Ovary (tissue), 7 donors: ENCODE measurements at regions not wholly inside any gene's neighbourhood (a gene's known extent, or its start where the extent isn't known, plus 50 kb on each side); places are given as distances from the start of the nearest gene placed in this dataset.

ENCODE experiments used
- DNase-seq, 5 donors: peaks; one replicate each; pipeline ENCODE4 v3.0.0-alpha.2; 2019 to 2020
- H3K27ac ChIP-seq, 2 donors: fragments of 200-600 bp; one replicate each; pipeline versions ENCODE4 v1.5.1 to v1.8.0; 2019 to 2022
- H3K27me3 ChIP-seq: fragments of 200-600 bp; one replicate; pipeline ENCODE4 v1.8.0; 2022
- H3K36me3 ChIP-seq: fragments of 200-600 bp; sonication (generic); one replicate; pipeline ENCODE4 v1.5.1; 2019
- H3K4me1 ChIP-seq: one replicate; pipeline ENCODE4 v1.8.1; 2013; ENCODE audit warnings: mild to moderate bottlenecking, moderate library complexity; ENCODE audit not compliant: insufficient read depth
- H3K4me3 ChIP-seq: fragments of 200-600 bp; sonication (generic); one replicate; pipeline ENCODE4 v1.5.1; 2017
- H3K9me3 ChIP-seq, 2 donors: fragments of 200-600 bp in 1 of 2; sonication (generic) in 1 of 2; one replicate each; pipeline versions ENCODE4 v1.5.1 to v1.8.1; 2013 to 2019; ENCODE audit warnings: mild to moderate bottlenecking in 1 of 2, moderate library complexity in 1 of 2
- CTCF ChIP-seq, 3 donors: fragments of 450-650 bp in 2 of 3; fragments of 200-600 bp in 1 of 3; IDR thresholded peaks; one replicate each; pipeline versions ENCODE4 v1.5.1 to v1.8.0; 2016 to 2022; ENCODE audit warnings: antibody characterized with exemption in 3 of 3, mild to moderate bottlenecking in 1 of 3
- EP300 ChIP-seq: sonication (generic); formaldehyde crosslinking; IDR thresholded peaks from one replicate; pipeline ENCODE4 v1.6.1; 2017; ENCODE audit warnings: antibody characterized with exemption
- POLR2A ChIP-seq: fragments of 450-650 bp; IDR thresholded peaks from one replicate; pipeline ENCODE4 v1.6.1; 2017; ENCODE audit warnings: antibody characterized with exemption, mild to moderate bottlenecking, moderate library complexity
- WGBS, 3 donors: extraction: QIAGEN DNeasy Blood & Tissue Kit in 1 of 3; methylation state at CpG; one replicate each; pipeline versions ENCODE4 v1.1.5 to v1.1.7; 2013 to 2017; 5-methylcytosine and 5-hydroxymethylcytosine counted together
- intact Hi-C, 4 donors: fragments of 100-400 bp; cut with DNase I; formaldehyde crosslinking; loops; one replicate each; pipeline versions ENCODE4 v1.11.0 to v1.15.1; 2022 to 2023
- donor health status: DM: no; HTN: no; CAD: no; lungs with moderate emphysema.
- donor health status: DM: no; HTN: no; CAD: no.
- donor health status: Bipolar disorder and iron deficiency.
- donor health status: DM: no; HTN: no; CAD: no.
- donor health status: DM: yes; HTN: yes; CAD: no.

GRCh38 chr7:136555933-136556332, 312.5 kb upstream of the CHRM2 start:
- H3K27me3 ChIP-seq = no peaks in the 10 kb centered on the region
- H3K4me1 ChIP-seq = no peaks in the 10 kb centered on the region
- H3K27ac ChIP-seq = no peak overlapping the region
- TF ChIP-seq CTCF (IDR thresholded peaks at IDR 0.05) (no peak), EP300 (no peak), POLR2A (no peak)
- no peak overlapping the region for H3K4me3 ChIP-seq
- intact Hi-C loops = no loop called here
- no peaks in the 10 kb centered on the region for H3K36me3 ChIP-seq
- no peaks in the 10 kb centered on the region for H3K9me3 ChIP-seq
- 56 to 66% (median 66%) methylated on average over 5 of the region's 5 CpGs for WGBS, 3 donors
- no peak for DNase-seq

GRCh38 chr7:136551618-136552017, 316.8 kb upstream of the CHRM2 start:
- DNase-seq = no peak
- H3K9me3 ChIP-seq = no peaks in the 10 kb centered on the region
- no peaks in the 10 kb centered on the region for H3K4me1 ChIP-seq
- TF ChIP-seq POLR2A = no peak
- TF ChIP-seq EP300 = no peak
- TF ChIP-seq CTCF (IDR thresholded peaks at IDR 0.05) = no peak
- H3K27me3 ChIP-seq = no peaks in the 10 kb centered on the region
- H3K4me3 ChIP-seq = no peak overlapping the region
- WGBS, 3 donors = 73 to 89% (median 80%) methylated on average over 1 of the region's 1 CpG
- no peaks in the 10 kb centered on the region for H3K36me3 ChIP-seq
- intact Hi-C loops = no loop called here
- no peak overlapping the region for H3K27ac ChIP-seq

DNA sequence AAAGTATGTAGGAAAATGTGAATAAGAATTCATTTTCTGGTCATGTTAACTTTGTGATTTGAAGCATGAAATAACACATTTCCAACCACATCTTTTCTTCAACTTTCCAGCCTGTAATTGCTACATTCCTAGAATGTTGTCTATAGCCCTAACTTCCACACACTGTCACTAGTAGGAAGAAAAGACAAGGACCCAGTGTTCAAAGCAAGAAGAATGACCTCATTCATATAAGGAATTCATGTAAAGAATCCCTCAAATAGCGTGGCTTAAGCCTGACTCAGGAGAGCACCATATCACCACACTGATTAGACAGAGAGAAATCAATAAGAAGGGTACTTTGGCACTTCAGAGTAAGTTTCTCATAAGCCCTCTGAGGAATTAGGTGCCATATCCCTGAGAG, 318.7 kb upstream of the CHRM2 start:
- Histone ChIP-seq H3K4me1 (no peaks in the 10 kb centered on the region), H3K27me3 (no peaks in the 10 kb centered on the region), H3K4me3 (no peak overlapping the region), H3K27ac (no peak overlapping the region), H3K36me3 (no peaks in the 10 kb centered on the region), H3K9me3 (no peaks in the 10 kb centered on the region)
- WGBS, 3 donors = 79 to 88% (median 86%) methylated on average over 1 of the region's 1 CpG
- intact Hi-C loops = no loop called here
- DNase-seq = no peak
- no peak for TF ChIP-seq POLR2A
- no peak for TF ChIP-seq EP300
- no peak for TF ChIP-seq CTCF (IDR thresholded peaks at IDR 0.05)

DNA sequence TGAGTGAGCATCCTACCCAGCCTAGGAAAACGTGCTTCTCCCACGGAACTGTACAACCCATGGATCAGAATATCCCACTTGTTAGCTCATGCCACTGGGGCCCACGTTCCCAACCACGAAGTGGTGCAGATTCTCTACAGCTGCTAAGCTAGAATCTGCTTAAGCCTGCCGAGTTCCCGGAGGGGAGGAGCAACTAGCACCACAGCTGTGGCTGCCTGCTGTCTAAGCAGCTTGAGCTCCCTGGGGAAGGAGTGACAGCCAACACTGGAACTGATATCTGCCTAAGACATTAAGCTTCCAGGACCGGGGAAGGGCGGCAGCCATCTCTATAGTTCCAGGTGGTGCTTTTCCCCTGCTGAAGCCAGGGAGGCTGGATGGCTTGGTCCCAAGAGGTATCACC, 334.7 kb upstream of the CHRM2 start:
- Histone ChIP-seq H3K27ac (no peak overlapping the region), H3K9me3 (no peaks in the 10 kb centered on the region), H3K4me1 (no peaks in the 10 kb centered on the region), H3K36me3 (no peaks in the 10 kb centered on the region), H3K27me3 (no peaks in the 10 kb centered on the region), H3K4me3 (no peak overlapping the region)
- 78 to 91% (median 79%) methylated on average over 8 of the region's 8 CpGs for WGBS, 3 donors
- TF ChIP-seq CTCF (IDR thresholded peaks at IDR 0.05) (no peak), EP300 (no peak), POLR2A (no peak)
- intact Hi-C loops = no loop called here
- no peak for DNase-seq

- Histone ChIP-seq H3K9me3 (peaks cover 0 to 4% of the 10 kb centered on the region in 2 donors), H3K27ac (no peak overlapping the region), H3K4me3 (no peak overlapping the region), H3K4me1 (no peaks in the 10 kb centered on the region), H3K36me3 (no peaks in the 10 kb centered on the region), H3K27me3 (no peaks in the 10 kb centered on the region)
- DNase-seq = no peak
- intact Hi-C loops = no loop called here
- TF ChIP-seq POLR2A = no peak
- TF ChIP-seq CTCF (IDR thresholded peaks at IDR 0.05) = no peak
- no peak for TF ChIP-seq EP300
Measured at GRCh38 chr7:136530831-136531230, 337.6 kb upstream of the CHRM2 start.
